ENCODE measurements at regions not wholly inside any gene's neighbourhood (a gene's known extent, or its start where the extent isn't known, plus 50 kb on each side); places are given as distances from the start of the nearest gene placed in this dataset.

GRCh38 chr12:114834621-114835020 is 150.6 kb upstream of the TBX3 start:
- TF ChIP-seq CTCF (IDR thresholded peaks at IDR 0.05; ENCODE audit: low read depth, low read length, missing input control): no peak
- no peak for TF ChIP-seq HNF4A (conservative IDR thresholded peaks at IDR 0.05)
- TF ChIP-seq SP1 (IDR thresholded peaks at IDR 0.05): no peak
- TF ChIP-seq RAD21 (IDR thresholded peaks at IDR 0.05): no peak
- no peak for TF ChIP-seq GABPA (IDR thresholded peaks at IDR 0.05 in 1 of 2, conservative IDR thresholded peaks at IDR 0.05 in 1 of 2)
- no peak for TF ChIP-seq YY1 (IDR thresholded peaks at IDR 0.05)
- no peak for TF ChIP-seq JUND (IDR thresholded peaks at IDR 0.05)
- TF ChIP-seq TAF1 (conservative IDR thresholded peaks at IDR 0.05): no peak

Measured in liver (tissue), 3 donors.